ENCODE measurements at regions not wholly inside any gene's neighbourhood (a gene's known extent, or its start where the extent isn't known, plus 50 kb on each side); places are given as distances from the start of the nearest gene placed in this dataset.

DNA sequence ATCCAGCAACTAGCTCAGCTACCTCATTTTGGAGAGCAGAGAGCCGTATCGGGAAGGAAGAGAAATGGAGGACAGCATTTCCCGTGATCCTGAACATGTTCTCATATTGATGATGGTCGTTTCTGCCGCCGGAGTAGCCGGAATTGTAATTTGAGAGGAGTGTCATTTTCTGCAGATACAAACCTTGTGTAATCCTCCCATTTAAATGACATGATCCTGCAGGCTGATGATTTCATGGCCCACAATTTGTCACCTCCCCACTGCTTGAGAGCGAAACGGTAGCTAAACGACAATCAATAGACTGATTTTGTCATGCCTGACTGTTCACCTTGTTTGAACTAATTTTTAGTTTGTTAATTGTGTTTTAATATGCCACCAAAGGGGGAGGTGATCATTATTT is 126.5 kb upstream of the CNTN6 start:
- POLR2A ChIA-PET = no interaction called here
- DNase-seq (ENCODE audit: extremely low spot score) = no peak
- CTCF ChIA-PET = no interaction called here
- TF ChIP-seq CTCF (IDR thresholded peaks at IDR 0.05; ENCODE audit: control extremely low read depth, extremely low read depth, low read depth, missing control alignments) = no peak

GRCh38 chr3:973340-973739 is 119.5 kb upstream of the CNTN6 start:
- no peak for DNase-seq (ENCODE audit: extremely low spot score)
- ChIA-PET CTCF (interaction anchor here (4.2 kb wide), 1 partner anchor 9 kb away, joined by 13 read pairs; no protein-coding TSS in a partner anchor), POLR2A (no interaction called here)
- no peak for TF ChIP-seq CTCF (IDR thresholded peaks at IDR 0.05; ENCODE audit: control extremely low read depth, extremely low read depth, low read depth, missing control alignments)

DNA sequence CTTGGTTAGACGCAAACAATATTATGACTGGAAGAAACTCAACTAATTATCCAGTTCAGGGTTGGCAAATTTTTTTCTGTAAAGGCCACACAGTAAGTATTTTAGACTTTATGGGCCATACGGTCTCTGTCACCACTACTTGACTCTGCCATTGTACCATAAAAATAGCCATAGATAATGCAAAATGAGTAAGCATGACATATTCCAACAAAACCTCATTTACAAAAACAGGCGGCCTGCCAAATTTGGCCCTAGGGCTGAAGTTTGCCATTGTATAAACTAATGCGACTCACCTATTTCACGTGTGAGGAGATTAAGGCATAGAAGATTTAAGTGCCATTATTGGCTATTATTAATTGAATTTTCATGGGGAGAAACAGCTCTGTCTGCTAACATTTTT is 116.8 kb upstream of the CNTN6 start:
- POLR2A ChIA-PET = no interaction called here
- no peak for DNase-seq (ENCODE audit: extremely low spot score)
- TF ChIP-seq CTCF (IDR thresholded peaks at IDR 0.05; ENCODE audit: control extremely low read depth, extremely low read depth, low read depth, missing control alignments) = no peak
- CTCF ChIA-PET = interaction anchor here (4.2 kb wide), 1 partner anchor 11 kb away, joined by 13 read pairs; no protein-coding TSS in a partner anchor

GRCh38 chr3:981156-981555 is 111.7 kb upstream of the CNTN6 start:
- POLR2A ChIA-PET = no interaction called here
- DNase-seq (ENCODE audit: extremely low spot score) = no peak
- no peak for TF ChIP-seq CTCF (IDR thresholded peaks at IDR 0.05; ENCODE audit: control extremely low read depth, extremely low read depth, low read depth, missing control alignments)
- CTCF ChIA-PET = interaction anchor here (1.4 kb wide), 1 partner anchor 11 kb away, joined by 3 read pairs; no protein-coding TSS in a partner anchor

DNA sequence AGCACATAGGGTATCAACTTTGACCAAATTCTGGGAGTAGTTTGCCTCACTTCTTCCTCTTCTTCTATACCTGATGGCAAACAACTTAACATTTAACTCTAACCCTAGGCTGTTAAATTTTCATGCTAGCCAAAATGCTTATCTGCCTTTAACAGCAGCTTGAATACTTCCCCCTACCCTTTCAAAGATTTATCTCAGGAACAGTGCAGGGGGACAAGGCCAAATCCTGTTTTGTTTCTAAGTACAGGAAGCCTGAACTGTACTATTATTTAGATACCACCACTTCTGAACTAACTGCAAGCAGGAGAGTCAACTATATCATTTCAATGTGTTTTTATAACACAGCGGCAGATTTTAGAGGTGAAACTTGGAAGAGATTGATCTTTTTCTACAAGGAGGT is 104.0 kb upstream of the CNTN6 start:
- ChIA-PET POLR2A (no interaction called here), CTCF (interaction anchor here (0.8 kb wide), 1 partner anchor 59 kb away, joined by 3 read pairs; no protein-coding TSS in a partner anchor)
- no peak for DNase-seq (ENCODE audit: extremely low spot score)
- no peak for TF ChIP-seq CTCF (IDR thresholded peaks at IDR 0.05; ENCODE audit: control extremely low read depth, extremely low read depth, low read depth, missing control alignments)

DNA sequence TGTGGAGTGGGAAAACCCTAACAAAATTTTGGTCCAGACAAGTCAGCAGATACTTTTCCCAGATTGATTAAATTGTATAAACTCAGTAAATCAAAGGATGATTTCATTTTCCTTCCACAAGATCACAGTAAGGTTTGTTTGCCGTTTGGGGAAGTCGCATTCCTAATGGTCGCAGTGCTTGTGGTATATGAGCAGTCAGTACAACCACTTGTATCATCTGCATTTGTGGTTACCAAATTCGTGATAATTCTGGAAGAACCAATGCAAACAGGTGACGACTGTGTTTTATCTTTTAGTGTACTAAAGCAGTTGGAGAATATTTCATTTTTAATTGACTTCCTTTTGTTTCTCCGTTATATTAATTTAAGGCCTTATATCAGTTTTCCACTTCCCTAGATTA is 100.0 kb upstream of the CNTN6 start:
- POLR2A ChIA-PET = no interaction called here
- CTCF ChIA-PET = interaction anchor here (0.9 to 1.1 kb wide), 2 partner anchors 13 to 15 kb away, joined by 3 read pairs; no protein-coding TSS in a partner anchor
- no peak for DNase-seq (ENCODE audit: extremely low spot score)
- no peak for TF ChIP-seq CTCF (IDR thresholded peaks at IDR 0.05; ENCODE audit: control extremely low read depth, extremely low read depth, low read depth, missing control alignments)

- TF ChIP-seq CTCF (IDR thresholded peaks at IDR 0.05; ENCODE audit: control extremely low read depth, extremely low read depth, low read depth, missing control alignments) = no peak
- ChIA-PET POLR2A (no interaction called here), CTCF (interaction anchor here (0.8 kb wide), 1 partner anchor 14 kb away, joined by 3 read pairs; no protein-coding TSS in a partner anchor)
- no peak for DNase-seq (ENCODE audit: extremely low spot score)
These were observed 90.8 kb upstream of the CNTN6 start for GRCh38 chr3:1002010-1002409.

Data from GM10248 (cell line).